Ishikawa (cell line): ENCODE measurements at regions not wholly inside any gene's neighbourhood (a gene's known extent, or its start where the extent isn't known, plus 50 kb on each side); places are given as distances from the start of the nearest gene placed in this dataset.

Source experiments
- EP300 ChIP-seq: IDR thresholded peaks from 2 replicates; pipeline ENCODE4 v1.6.1; 2012; ENCODE audit warnings: borderline replicate concordance
- FOXM1 ChIP-seq: IDR thresholded peaks from 2 replicates; pipeline ENCODE4 v1.6.1; 2012; ENCODE audit warnings: low read depth, borderline replicate concordance

DNA sequence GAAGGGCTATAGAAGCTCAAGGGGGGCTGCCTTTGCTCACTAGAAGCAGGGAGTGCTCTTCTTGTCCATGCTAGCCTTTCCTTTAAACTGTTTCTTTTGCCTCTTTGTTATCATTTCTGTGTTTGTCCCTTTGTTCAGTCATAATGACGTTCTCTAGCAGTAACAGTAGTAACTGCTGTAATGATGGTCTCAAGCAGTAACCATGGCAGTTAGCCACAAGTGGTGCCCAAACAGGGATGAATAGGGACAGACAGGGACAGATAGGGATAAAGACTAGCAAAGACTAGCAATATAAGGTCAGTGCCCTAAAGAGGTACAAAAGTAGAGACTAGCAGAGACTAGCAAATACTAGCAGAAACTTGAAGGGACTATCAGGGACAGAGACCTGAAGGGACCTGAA lies 869.0 kb upstream of the PRR20A start:
- TF ChIP-seq FOXM1 (no peak), EP300 (no peak)
